GM23338 (cell line): ENCODE measurements at regions not wholly inside any gene's neighbourhood (a gene's known extent, or its start where the extent isn't known, plus 50 kb on each side); places are given as distances from the start of the nearest gene placed in this dataset.

ENCODE experiments used
- CREB1 ChIP-seq: fragments of 250-450 bp; sonication (Bioruptor Pico); IDR thresholded peaks from 2 replicates; pipeline ENCODE4 v1.5.0; 2020; ENCODE audit warnings: low read depth, mild to moderate bottlenecking, moderate library complexity
- EZH2 ChIP-seq: fragments of 200-600 bp; sonication (generic); IDR thresholded peaks from one replicate; pipeline ENCODE4 v1.8.0; 2017; ENCODE audit warnings: antibody characterized with exemption, mild to moderate bottlenecking, low read depth; ENCODE audit not compliant: unreplicated experiment
- EZH2phosphoT487 ChIP-seq: fragments of 200-600 bp; sonication (generic); IDR thresholded peaks from one replicate; pipeline ENCODE4 v1.8.1; 2018; ENCODE audit warnings: antibody characterized with exemption; ENCODE audit not compliant: unreplicated experiment
- JUNB ChIP-seq: IDR thresholded peaks from one replicate; pipeline ENCODE4 v1.6.1; 2016; ENCODE audit warnings: antibody characterized with exemption; ENCODE audit not compliant: unreplicated experiment
- POLR2AphosphoS5 ChIP-seq: IDR thresholded peaks from 2 replicates; pipeline ENCODE4 v1.6.1; 2016; ENCODE audit warnings: antibody characterized with exemption, low read depth
- STAT1 ChIP-seq: IDR thresholded peaks from one replicate; pipeline ENCODE4 v1.6.1; 2016; ENCODE audit warnings: antibody characterized with exemption; ENCODE audit not compliant: unreplicated experiment
- TF ChIP-seq, protein P1 (sequence below), 2 experiments: fragments of 200-600 bp in 1 of 2; sonication (generic) in 1 of 2; conservative IDR thresholded peaks; 2 replicates each; pipeline versions ENCODE4 v1.5.1 to v1.6.1; 2016 to 2017; ENCODE audit warnings: antibody characterized with exemption in 2 of 2, low read depth in 2 of 2, mild to moderate bottlenecking in 2 of 2, moderate library complexity in 1 of 2
- TF ChIP-seq, protein P2 (sequence below): IDR thresholded peaks from one replicate; pipeline ENCODE4 v1.6.1; 2018; ENCODE audit warnings: antibody characterized with exemption; ENCODE audit not compliant: unreplicated experiment

DNA sequence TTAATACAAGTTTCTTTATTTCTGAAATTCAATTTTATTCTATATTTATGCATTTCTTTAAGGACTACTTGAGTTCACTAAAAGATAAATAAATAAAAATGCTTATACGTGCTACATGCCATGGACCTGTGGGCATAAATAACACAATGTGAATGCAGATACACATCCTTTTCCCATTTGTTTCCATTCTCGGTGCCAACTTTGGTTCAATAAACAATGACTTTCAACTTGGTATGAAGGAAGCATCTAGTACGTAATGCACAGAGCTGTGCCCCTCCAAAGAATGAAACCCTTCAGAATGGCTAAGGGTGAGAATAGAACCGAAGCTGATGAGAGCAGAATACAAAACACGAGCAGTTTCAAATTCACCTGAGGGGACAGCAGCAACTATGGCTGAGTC is 409.3 kb downstream of the MTX2 start:
- TF ChIP-seq, protein P1, sequence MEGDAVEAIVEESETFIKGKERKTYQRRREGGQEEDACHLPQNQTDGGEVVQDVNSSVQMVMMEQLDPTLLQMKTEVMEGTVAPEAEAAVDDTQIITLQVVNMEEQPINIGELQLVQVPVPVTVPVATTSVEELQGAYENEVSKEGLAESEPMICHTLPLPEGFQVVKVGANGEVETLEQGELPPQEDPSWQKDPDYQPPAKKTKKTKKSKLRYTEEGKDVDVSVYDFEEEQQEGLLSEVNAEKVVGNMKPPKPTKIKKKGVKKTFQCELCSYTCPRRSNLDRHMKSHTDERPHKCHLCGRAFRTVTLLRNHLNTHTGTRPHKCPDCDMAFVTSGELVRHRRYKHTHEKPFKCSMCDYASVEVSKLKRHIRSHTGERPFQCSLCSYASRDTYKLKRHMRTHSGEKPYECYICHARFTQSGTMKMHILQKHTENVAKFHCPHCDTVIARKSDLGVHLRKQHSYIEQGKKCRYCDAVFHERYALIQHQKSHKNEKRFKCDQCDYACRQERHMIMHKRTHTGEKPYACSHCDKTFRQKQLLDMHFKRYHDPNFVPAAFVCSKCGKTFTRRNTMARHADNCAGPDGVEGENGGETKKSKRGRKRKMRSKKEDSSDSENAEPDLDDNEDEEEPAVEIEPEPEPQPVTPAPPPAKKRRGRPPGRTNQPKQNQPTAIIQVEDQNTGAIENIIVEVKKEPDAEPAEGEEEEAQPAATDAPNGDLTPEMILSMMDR (conservative IDR thresholded peaks at IDR 0.05; ENCODE audit: low read depth in 2 of 2) = no peak
- TF ChIP-seq POLR2AphosphoS5 (no peak), EZH2 (no peak), EZH2phosphoT487 (no peak), CREB1 (CRISPR knock-in tag) (no peak), JUNB (no peak), STAT1 (no peak)
- TF ChIP-seq, protein P2, sequence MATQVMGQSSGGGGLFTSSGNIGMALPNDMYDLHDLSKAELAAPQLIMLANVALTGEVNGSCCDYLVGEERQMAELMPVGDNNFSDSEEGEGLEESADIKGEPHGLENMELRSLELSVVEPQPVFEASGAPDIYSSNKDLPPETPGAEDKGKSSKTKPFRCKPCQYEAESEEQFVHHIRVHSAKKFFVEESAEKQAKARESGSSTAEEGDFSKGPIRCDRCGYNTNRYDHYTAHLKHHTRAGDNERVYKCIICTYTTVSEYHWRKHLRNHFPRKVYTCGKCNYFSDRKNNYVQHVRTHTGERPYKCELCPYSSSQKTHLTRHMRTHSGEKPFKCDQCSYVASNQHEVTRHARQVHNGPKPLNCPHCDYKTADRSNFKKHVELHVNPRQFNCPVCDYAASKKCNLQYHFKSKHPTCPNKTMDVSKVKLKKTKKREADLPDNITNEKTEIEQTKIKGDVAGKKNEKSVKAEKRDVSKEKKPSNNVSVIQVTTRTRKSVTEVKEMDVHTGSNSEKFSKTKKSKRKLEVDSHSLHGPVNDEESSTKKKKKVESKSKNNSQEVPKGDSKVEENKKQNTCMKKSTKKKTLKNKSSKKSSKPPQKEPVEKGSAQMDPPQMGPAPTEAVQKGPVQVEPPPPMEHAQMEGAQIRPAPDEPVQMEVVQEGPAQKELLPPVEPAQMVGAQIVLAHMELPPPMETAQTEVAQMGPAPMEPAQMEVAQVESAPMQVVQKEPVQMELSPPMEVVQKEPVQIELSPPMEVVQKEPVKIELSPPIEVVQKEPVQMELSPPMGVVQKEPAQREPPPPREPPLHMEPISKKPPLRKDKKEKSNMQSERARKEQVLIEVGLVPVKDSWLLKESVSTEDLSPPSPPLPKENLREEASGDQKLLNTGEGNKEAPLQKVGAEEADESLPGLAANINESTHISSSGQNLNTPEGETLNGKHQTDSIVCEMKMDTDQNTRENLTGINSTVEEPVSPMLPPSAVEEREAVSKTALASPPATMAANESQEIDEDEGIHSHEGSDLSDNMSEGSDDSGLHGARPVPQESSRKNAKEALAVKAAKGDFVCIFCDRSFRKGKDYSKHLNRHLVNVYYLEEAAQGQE = no peak
